ENCODE measurements at regions not wholly inside any gene's neighbourhood (a gene's known extent, or its start where the extent isn't known, plus 50 kb on each side); places are given as distances from the start of the nearest gene placed in this dataset.

DNA sequence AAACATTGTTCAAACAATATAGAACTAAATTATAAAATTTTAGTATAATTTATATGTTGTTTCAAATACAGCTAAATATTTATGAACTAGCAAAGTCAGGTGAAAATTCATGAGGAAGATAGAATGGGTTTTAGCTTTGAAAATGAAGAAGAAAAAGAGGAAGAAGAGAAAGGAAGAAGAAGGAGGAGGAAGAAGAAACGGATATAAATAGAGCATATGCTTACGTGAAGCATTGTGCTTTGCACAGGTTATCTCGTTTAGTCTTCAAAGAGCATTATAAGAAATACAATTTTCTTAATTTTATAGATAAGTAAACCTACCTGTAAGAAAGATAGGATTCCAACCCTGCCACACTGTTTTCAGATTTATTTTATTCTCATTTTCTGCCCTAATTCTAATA, 620.6 kb upstream of the DAB2 start:
- H3K36me3 ChIP-seq (replicated peaks), result no peaks in the 10 kb centered on the region
- H3K4me1 ChIP-seq, result no peaks in the 10 kb centered on the region
- H3K27me3 ChIP-seq (ENCODE audit: low read depth), result no peaks in the 10 kb centered on the region
- no peaks in the 10 kb centered on the region for H3K9me3 ChIP-seq
- H3K4me3 ChIP-seq, result no peak overlapping the region
- in situ Hi-C loops (cut with MboI; ENCODE audit: low sequenced_read_pairs), result no loop called here
- no peak for DNase-seq (ENCODE audit: low spot score in 2 of 2)

DNA sequence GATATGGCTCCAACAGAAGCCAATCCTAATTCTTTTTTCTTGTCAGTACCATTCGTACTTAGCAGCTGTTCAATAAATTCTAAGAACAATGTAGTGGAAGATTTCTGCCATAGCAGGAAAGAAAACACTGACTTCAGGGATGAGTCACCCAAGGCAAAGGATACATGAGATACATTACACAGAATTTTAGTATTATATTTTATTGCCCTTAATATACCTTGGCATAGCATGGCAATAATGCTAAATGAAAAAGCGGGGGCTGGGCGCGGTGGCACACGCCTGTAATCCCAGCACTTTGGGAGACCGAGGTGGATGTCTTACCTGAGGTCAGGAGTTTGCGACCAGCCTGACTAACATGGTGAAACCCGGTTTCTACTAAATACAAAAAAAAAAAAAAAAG, 619.1 kb upstream of the DAB2 start:
- no peak for DNase-seq (ENCODE audit: low spot score in 2 of 2)
- Histone ChIP-seq H3K36me3 (replicated peaks) (no peaks in the 10 kb centered on the region), H3K9me3 (no peaks in the 10 kb centered on the region), H3K27me3 (ENCODE audit: low read depth) (no peaks in the 10 kb centered on the region), H3K4me3 (no peak overlapping the region), H3K4me1 (no peaks in the 10 kb centered on the region)
- in situ Hi-C loops (cut with MboI; ENCODE audit: low sequenced_read_pairs), result no loop called here

GRCh38 chr5:40041452-40041851, 616.7 kb upstream of the DAB2 start:
- Histone ChIP-seq H3K36me3 (replicated peaks) (no peaks in the 10 kb centered on the region), H3K4me3 (no peak overlapping the region), H3K9me3 (no peaks in the 10 kb centered on the region), H3K4me1 (no peaks in the 10 kb centered on the region), H3K27me3 (ENCODE audit: low read depth) (no peaks in the 10 kb centered on the region)
- in situ Hi-C loops (cut with MboI; ENCODE audit: low sequenced_read_pairs), result no loop called here
- DNase-seq (ENCODE audit: low spot score in 2 of 2), result no peak

DNA sequence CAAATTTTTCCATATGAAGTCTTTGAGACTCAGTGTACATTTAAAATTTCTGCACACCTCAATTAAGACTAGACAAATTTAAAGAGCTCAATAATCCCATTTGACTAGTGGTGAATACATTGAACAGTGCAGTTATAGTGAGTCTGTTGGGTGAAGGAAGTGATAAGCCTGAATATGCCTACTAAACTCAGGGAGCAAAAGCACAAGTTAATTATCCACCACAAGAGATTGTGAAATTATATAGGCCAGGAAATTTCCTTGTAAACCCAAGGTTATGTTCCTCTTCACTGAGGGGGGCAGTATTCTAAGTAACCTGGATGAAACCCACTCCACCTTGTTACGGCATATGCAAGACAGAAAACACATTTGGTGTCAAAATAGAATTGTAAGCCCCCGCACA, 612.9 kb upstream of the DAB2 start:
- DNase-seq (ENCODE audit: low spot score in 2 of 2), result no peak
- in situ Hi-C loops (cut with MboI; ENCODE audit: low sequenced_read_pairs), result no loop called here
- Histone ChIP-seq H3K9me3 (no peaks in the 10 kb centered on the region), H3K4me1 (no peaks in the 10 kb centered on the region), H3K27me3 (ENCODE audit: low read depth) (no peaks in the 10 kb centered on the region), H3K4me3 (no peak overlapping the region), H3K36me3 (replicated peaks) (no peaks in the 10 kb centered on the region)

DNA sequence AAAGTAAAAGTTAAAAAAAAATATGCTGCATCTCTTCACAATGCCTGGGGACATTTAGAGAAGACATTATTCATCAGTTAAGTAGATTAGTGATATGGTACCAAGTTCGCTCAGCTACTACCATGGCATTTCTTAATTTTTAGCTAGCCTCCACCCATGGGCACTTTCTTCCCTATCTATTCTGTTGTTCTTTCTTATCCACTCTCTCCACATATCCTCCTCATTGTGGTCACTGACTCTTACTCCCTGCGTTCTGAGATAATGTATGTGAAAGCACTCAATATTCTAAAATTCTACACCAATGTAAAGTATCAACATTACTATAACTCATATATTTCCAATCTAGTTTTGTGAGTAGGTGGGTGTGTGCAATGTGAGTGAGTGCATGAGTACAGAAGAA, 609.7 kb upstream of the DAB2 start:
- Histone ChIP-seq H3K36me3 (replicated peaks) (no peaks in the 10 kb centered on the region), H3K4me1 (no peaks in the 10 kb centered on the region), H3K27me3 (ENCODE audit: low read depth) (no peaks in the 10 kb centered on the region), H3K4me3 (no peak overlapping the region), H3K9me3 (no peaks in the 10 kb centered on the region)
- no peak for DNase-seq (ENCODE audit: low spot score in 2 of 2)
- in situ Hi-C loops (cut with MboI; ENCODE audit: low sequenced_read_pairs), result no loop called here

DNA sequence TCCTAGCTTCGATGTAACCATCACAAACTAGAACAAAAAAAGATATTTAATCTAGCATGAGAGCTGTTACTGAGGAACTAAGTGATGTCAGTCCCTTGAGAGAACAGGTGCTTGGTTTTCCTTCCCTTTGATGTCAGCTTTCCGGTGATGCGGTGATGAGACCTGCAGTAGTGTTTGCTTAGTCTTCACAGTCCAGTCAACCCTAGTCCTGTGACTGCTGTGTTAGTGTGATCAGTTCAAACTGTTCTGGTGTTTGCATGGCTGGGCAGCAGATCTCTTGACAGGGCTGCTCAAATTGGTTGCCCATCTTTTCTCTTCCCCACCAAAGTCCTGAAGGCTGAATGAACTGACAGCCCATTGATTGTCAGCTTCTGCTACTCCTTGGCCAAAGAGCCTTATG, 608.6 kb upstream of the DAB2 start:
- Histone ChIP-seq H3K9me3 (no peaks in the 10 kb centered on the region), H3K4me1 (no peaks in the 10 kb centered on the region), H3K4me3 (no peak overlapping the region), H3K36me3 (replicated peaks) (no peaks in the 10 kb centered on the region), H3K27me3 (ENCODE audit: low read depth) (no peaks in the 10 kb centered on the region)
- DNase-seq (ENCODE audit: low spot score in 2 of 2), result no peak
- in situ Hi-C loops (cut with MboI; ENCODE audit: low sequenced_read_pairs), result no loop called here

DNA sequence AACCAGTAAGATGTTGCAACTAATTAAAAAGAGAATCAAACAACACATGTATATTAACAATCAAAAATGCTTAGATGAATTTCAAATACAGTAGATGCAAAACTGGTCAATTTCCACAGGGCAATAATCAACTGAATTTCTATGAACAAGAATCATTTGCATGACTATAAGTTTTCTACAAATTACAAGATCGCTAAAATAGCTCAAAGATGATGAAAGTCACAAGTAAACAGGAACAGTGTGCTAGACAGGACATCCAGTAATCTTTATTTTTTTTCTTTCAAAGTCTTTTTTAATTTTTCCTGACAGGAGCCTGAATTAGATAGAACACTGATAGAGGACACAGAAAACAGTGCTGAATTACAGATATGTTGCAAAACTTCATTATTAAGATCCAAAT, 608.2 kb upstream of the DAB2 start:
- Histone ChIP-seq H3K27me3 (ENCODE audit: low read depth) (no peaks in the 10 kb centered on the region), H3K36me3 (replicated peaks) (no peaks in the 10 kb centered on the region), H3K9me3 (no peaks in the 10 kb centered on the region), H3K4me1 (no peaks in the 10 kb centered on the region), H3K4me3 (no peak overlapping the region)
- no peak for DNase-seq (ENCODE audit: low spot score in 2 of 2)
- in situ Hi-C loops (cut with MboI; ENCODE audit: low sequenced_read_pairs), result no loop called here

- no peak for DNase-seq (ENCODE audit: low spot score in 2 of 2)
- H3K4me3 ChIP-seq, result no peak overlapping the region
- H3K4me1 ChIP-seq, result no peaks in the 10 kb centered on the region
- H3K27me3 ChIP-seq (ENCODE audit: low read depth), result no peaks in the 10 kb centered on the region
- in situ Hi-C loops (cut with MboI; ENCODE audit: low sequenced_read_pairs), result no loop called here
- H3K36me3 ChIP-seq (replicated peaks), result no peaks in the 10 kb centered on the region
- no peaks in the 10 kb centered on the region for H3K9me3 ChIP-seq
These were observed 605.9 kb upstream of the DAB2 start for GRCh38 chr5:40030661-40031060.

DNA sequence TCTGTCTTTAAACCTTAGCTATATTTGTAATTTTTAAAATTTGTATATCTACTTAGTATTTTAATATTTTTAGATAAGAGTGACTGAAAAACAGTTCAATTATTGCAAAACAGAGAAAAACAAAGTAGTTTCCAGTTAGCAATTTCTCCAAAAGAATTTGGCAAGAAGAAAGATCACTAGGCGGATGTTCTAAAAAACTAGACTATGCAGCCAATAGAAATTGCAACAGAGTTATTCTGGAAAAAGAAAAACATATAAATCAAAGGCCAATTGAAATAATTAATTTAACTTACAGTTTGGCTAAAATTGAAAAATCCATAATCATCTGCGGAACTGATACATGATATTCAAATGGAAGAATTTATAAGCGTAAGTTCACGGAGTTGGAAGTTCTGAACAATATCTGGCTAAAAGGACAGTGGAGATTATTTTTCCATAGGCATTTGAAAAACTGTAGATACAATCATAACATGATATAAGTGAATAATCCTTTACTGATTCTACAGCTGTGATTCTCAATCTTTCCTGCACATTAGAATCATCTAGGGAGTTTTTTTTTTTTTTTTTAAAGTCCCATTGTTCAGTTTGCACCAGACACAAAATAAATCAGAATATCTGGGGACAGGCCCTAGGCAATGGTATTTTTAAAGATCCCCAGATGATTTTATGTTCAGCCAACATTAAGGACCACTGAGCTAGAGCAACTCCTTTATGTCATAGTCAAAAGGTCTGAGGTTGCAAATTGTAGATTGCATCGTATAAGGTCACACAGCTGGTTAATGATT, 605.1 kb upstream of the DAB2 start:
- Histone ChIP-seq H3K9me3 (no peaks in the 10 kb centered on the region), H3K36me3 (replicated peaks) (no peaks in the 10 kb centered on the region), H3K4me1 (no peaks in the 10 kb centered on the region), H3K4me3 (no peak overlapping the region), H3K27me3 (ENCODE audit: low read depth) (no peaks in the 10 kb centered on the region)
- no peak for DNase-seq (ENCODE audit: low spot score in 2 of 2)
- in situ Hi-C loops (cut with MboI; ENCODE audit: low sequenced_read_pairs), result no loop called here

DNA sequence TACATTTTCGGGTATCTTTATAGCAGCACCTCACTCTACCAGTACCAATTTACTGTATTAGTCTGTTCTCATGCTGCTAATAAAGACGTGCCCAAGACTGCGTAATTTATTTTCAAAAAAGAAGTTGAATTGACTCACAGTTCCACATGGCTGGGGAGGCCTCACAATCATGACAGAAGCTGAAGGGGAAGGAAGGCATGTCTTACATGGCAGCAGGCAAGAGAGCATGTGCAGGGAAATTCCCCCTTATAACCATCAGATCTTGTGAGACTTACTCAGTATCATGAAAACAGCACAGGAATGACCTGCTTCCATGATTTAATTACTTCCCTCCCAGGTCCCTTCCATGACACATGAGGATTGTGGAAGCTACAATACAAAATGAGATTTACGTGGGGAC, 602.6 kb upstream of the DAB2 start:
- Histone ChIP-seq H3K4me1 (no peaks in the 10 kb centered on the region), H3K36me3 (replicated peaks) (no peaks in the 10 kb centered on the region), H3K9me3 (no peaks in the 10 kb centered on the region), H3K27me3 (ENCODE audit: low read depth) (no peaks in the 10 kb centered on the region), H3K4me3 (no peak overlapping the region)
- DNase-seq (ENCODE audit: low spot score in 2 of 2), result no peak
- in situ Hi-C loops (cut with MboI; ENCODE audit: low sequenced_read_pairs), result no loop called here

DNA sequence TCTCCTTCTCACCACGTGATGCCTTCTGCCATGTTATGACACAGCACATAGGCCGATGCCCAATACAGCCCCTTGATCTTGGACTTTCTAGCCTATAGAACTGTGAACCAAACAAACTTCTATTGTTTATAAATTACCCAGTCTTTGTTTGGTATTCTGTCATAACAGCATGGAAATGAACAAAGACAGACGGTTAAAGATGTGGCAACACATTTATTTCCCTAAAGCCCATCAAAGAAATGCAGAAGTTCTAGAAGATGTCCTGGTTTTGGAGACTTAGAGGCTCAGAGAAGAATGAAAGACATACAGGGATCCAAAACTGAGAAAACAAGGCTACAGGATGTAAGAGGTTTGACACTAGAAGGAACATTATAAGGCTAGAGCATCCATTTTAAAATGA, 600.8 kb upstream of the DAB2 start:
- H3K4me1 ChIP-seq, result no peaks in the 10 kb centered on the region
- DNase-seq (ENCODE audit: low spot score in 2 of 2), result no peak
- no peak overlapping the region for H3K4me3 ChIP-seq
- H3K27me3 ChIP-seq (ENCODE audit: low read depth), result no peaks in the 10 kb centered on the region
- H3K36me3 ChIP-seq (replicated peaks), result no peaks in the 10 kb centered on the region
- H3K9me3 ChIP-seq, result no peaks in the 10 kb centered on the region
- in situ Hi-C loops (cut with MboI; ENCODE audit: low sequenced_read_pairs), result no loop called here

DNA sequence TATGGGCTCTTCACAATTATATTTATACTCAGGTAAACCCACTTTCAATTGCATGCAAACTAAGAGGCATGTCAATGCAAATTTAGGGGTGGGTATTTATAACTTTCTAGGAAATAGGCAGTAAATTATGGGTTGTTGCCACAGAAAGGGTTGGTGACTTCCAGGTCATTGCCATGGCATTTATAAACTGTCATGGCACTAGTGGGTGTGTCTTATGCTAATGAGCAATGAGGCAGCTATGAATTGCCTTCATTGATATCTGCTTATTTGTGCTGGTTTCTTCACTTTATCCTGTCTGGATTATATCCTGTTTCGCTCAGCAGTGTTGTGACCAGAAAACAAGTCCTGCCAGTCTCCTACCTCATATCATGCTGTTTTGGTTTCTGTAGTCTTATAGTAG, 597.3 kb upstream of the DAB2 start:
- no peaks in the 10 kb centered on the region for H3K9me3 ChIP-seq
- no peaks in the 10 kb centered on the region for H3K27me3 ChIP-seq (ENCODE audit: low read depth)
- in situ Hi-C loops (cut with MboI; ENCODE audit: low sequenced_read_pairs), result no loop called here
- DNase-seq (ENCODE audit: low spot score in 2 of 2), result no peak
- H3K36me3 ChIP-seq (replicated peaks), result no peaks in the 10 kb centered on the region
- H3K4me1 ChIP-seq, result no peaks in the 10 kb centered on the region
- H3K4me3 ChIP-seq, result no peak overlapping the region

- Histone ChIP-seq H3K4me1 (no peaks in the 10 kb centered on the region), H3K9me3 (no peaks in the 10 kb centered on the region), H3K27me3 (ENCODE audit: low read depth) (no peaks in the 10 kb centered on the region), H3K36me3 (replicated peaks) (no peaks in the 10 kb centered on the region), H3K4me3 (no peak overlapping the region)
- DNase-seq (ENCODE audit: low spot score in 2 of 2), result no peak
- in situ Hi-C loops (cut with MboI; ENCODE audit: low sequenced_read_pairs), result no loop called here
These were observed 596.2 kb upstream of the DAB2 start for GRCh38 chr5:40021007-40021406.

- no peak overlapping the region for H3K4me3 ChIP-seq
- H3K36me3 ChIP-seq (replicated peaks), result no peaks in the 10 kb centered on the region
- no peaks in the 10 kb centered on the region for H3K27me3 ChIP-seq (ENCODE audit: low read depth)
- DNase-seq (ENCODE audit: low spot score in 2 of 2), result no peak
- in situ Hi-C loops (cut with MboI; ENCODE audit: low sequenced_read_pairs), result no loop called here
- H3K9me3 ChIP-seq, result no peaks in the 10 kb centered on the region
- H3K4me1 ChIP-seq, result no peaks in the 10 kb centered on the region
These were observed 593.1 kb upstream of the DAB2 start for GRCh38 chr5:40017918-40018317.

DNA sequence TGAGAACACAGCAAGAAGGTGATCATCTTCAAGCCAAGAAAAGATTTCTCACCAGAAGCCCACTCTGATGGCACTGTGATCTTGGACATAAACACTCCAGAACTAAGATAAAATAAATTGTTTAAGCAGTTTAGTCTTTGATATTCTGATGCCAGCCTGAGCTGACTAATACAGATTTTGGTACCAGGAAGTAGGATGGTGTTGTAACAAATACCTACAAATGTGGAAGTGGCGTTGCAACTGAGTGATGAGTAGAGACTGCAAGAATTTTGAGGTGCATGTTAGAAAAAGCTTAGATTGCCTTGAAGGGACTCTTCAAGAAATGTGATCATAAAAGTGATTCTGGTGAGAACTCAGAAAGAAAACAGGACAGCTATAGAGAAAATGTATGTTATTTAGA, 592.4 kb upstream of the DAB2 start:
- Histone ChIP-seq H3K27me3 (ENCODE audit: low read depth) (no peaks in the 10 kb centered on the region), H3K4me3 (no peak overlapping the region), H3K36me3 (replicated peaks) (no peaks in the 10 kb centered on the region), H3K4me1 (no peaks in the 10 kb centered on the region), H3K9me3 (no peaks in the 10 kb centered on the region)
- in situ Hi-C loops (cut with MboI; ENCODE audit: low sequenced_read_pairs), result no loop called here
- no peak for DNase-seq (ENCODE audit: low spot score in 2 of 2)

All from HAP-1 (cell line).